ENCODE measurements at regions not wholly inside any gene's neighbourhood (a gene's known extent, or its start where the extent isn't known, plus 50 kb on each side); places are given as distances from the start of the nearest gene placed in this dataset.
A peak's percentile ranks its signal among the peaks of the same experiment; 100 is the strongest.

DNA sequence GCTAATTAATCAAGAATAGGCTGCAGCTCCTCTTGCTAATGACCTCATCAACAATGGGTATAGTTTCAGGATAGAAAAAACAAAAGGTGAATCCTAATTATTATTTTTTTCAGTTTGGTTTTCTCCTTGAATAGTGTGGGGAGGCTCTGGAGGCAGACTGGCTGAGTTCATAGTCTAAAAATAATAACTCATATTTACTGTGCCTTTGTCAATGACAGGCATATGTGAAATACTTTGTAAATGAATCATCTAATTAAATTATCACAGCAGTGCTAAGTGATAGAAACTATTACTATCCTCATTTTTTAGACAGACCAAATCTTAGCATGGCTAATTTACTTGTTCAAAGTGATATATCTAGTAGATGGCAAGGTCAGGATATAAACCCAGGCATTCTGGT, 1261.0 kb upstream of the SLC10A2 start:
- DNase-seq: no peak
- H3K27me3 ChIP-seq (ENCODE audit: low read depth): no peaks in the 10 kb centered on the region
- H3K9me3 ChIP-seq (replicated peaks): peaks cover 25% of the 10 kb centered on the region
- intact Hi-C loops (cut with micrococcal nuclease): no loop called here
- no peaks in the 10 kb centered on the region for H3K4me1 ChIP-seq
- H3K36me3 ChIP-seq: no peaks in the 10 kb centered on the region
- TF ChIP-seq, protein P1, sequence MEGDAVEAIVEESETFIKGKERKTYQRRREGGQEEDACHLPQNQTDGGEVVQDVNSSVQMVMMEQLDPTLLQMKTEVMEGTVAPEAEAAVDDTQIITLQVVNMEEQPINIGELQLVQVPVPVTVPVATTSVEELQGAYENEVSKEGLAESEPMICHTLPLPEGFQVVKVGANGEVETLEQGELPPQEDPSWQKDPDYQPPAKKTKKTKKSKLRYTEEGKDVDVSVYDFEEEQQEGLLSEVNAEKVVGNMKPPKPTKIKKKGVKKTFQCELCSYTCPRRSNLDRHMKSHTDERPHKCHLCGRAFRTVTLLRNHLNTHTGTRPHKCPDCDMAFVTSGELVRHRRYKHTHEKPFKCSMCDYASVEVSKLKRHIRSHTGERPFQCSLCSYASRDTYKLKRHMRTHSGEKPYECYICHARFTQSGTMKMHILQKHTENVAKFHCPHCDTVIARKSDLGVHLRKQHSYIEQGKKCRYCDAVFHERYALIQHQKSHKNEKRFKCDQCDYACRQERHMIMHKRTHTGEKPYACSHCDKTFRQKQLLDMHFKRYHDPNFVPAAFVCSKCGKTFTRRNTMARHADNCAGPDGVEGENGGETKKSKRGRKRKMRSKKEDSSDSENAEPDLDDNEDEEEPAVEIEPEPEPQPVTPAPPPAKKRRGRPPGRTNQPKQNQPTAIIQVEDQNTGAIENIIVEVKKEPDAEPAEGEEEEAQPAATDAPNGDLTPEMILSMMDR (IDR thresholded peaks at IDR 0.05; ENCODE audit: borderline replicate concordance): no peak
- H3K27ac ChIP-seq (replicated peaks): no peak overlapping the region
- no peak overlapping the region for H3K4me3 ChIP-seq

GRCh38 chr13:104326523-104326922, 1260.3 kb upstream of the SLC10A2 start:
- H3K36me3 ChIP-seq: no peaks in the 10 kb centered on the region
- intact Hi-C loops (cut with micrococcal nuclease): no loop called here
- no peak overlapping the region for H3K27ac ChIP-seq (replicated peaks)

DNA sequence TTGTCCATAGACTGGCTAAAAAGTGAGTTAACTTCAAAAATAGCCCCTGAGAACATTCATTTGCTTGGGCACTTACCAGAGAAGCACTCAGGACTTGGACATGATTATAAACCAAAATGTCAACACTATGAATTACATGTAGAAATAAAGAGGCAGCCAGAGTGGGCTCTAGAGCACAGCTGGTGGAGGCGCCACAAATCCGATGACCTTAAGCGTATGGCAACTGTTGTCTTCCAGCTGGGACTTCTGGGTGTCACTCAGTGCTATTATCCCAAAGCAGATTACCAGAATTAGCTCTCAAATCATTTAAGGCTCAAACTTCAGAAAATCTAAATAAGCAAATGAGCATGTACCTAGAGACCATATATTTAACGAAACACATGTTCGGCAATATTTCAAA, 1255.5 kb upstream of the SLC10A2 start:
- no peaks in the 10 kb centered on the region for H3K4me1 ChIP-seq
- H3K27me3 ChIP-seq (ENCODE audit: low read depth): no peaks in the 10 kb centered on the region
- no peaks in the 10 kb centered on the region for H3K36me3 ChIP-seq
- H3K4me3 ChIP-seq: no peak overlapping the region
- H3K9me3 ChIP-seq (replicated peaks): no peaks in the 10 kb centered on the region
- no peak overlapping the region for H3K27ac ChIP-seq (replicated peaks)
- intact Hi-C loops (cut with micrococcal nuclease): no loop called here
- no peak for DNase-seq
- TF ChIP-seq, protein P1 (IDR thresholded peaks at IDR 0.05; ENCODE audit: borderline replicate concordance): no peak

More at GRCh38 chr13:104326523-104326922, 1260.3 kb upstream of the SLC10A2 start:
- Histone ChIP-seq H3K4me1 (no peaks in the 10 kb centered on the region), H3K9me3 (replicated peaks) (peaks cover 18% of the 10 kb centered on the region), H3K27me3 (ENCODE audit: low read depth) (no peaks in the 10 kb centered on the region), H3K4me3 (no peak overlapping the region)
- no peak for DNase-seq
- TF ChIP-seq, protein P1 (IDR thresholded peaks at IDR 0.05; ENCODE audit: borderline replicate concordance): no peak

GRCh38 chr13:104320446-104320845, 1254.2 kb upstream of the SLC10A2 start:
- no peak for DNase-seq
- Histone ChIP-seq H3K36me3 (no peaks in the 10 kb centered on the region), H3K27me3 (ENCODE audit: low read depth) (no peaks in the 10 kb centered on the region), H3K9me3 (replicated peaks) (no peaks in the 10 kb centered on the region), H3K4me3 (no peak overlapping the region), H3K27ac (replicated peaks) (no peak overlapping the region), H3K4me1 (no peaks in the 10 kb centered on the region)
- TF ChIP-seq, protein P1 (IDR thresholded peaks at IDR 0.05; ENCODE audit: borderline replicate concordance): no peak
- intact Hi-C loops (cut with micrococcal nuclease): no loop called here

- intact Hi-C loops (cut with micrococcal nuclease): no loop called here
Observed at GRCh38 chr13:104318121-104318520, 1251.9 kb upstream of the SLC10A2 start.

More at GRCh38 chr13:104318121-104318520, 1251.9 kb upstream of the SLC10A2 start:
- no peak overlapping the region for H3K27ac ChIP-seq (replicated peaks)
- no peaks in the 10 kb centered on the region for H3K4me1 ChIP-seq
- H3K4me3 ChIP-seq: no peak overlapping the region
- H3K27me3 ChIP-seq (ENCODE audit: low read depth): no peaks in the 10 kb centered on the region
- no peaks in the 10 kb centered on the region for H3K9me3 ChIP-seq (replicated peaks)
- H3K36me3 ChIP-seq: no peaks in the 10 kb centered on the region
- TF ChIP-seq, protein P1 (IDR thresholded peaks at IDR 0.05; ENCODE audit: borderline replicate concordance): peak; percentile 46
- no peak for DNase-seq
